ENCODE measurements at regions not wholly inside any gene's neighbourhood (a gene's known extent, or its start where the extent isn't known, plus 50 kb on each side); places are given as distances from the start of the nearest gene placed in this dataset.

- TF ChIP-seq POLR2A (IDR thresholded peaks at IDR 0.05) (no peak), CTCF (IDR thresholded peaks at IDR 0.05) (no peak)
- intact Hi-C loops (cut with DNase I; ENCODE audit: low total_unique reads) = no loop called here
- 69 to 81% methylated on average over 4 of the region's 4 CpGs for WGBS, 2 donors
- H3K4me3 ChIP-seq (ENCODE audit: low read depth, poor library complexity, severe bottlenecking) = no peak overlapping the region
- no peak for DNase-seq (ENCODE audit: low spot score in 2 of 2)
These were observed 713.1 kb downstream of the DCDC2C start for GRCh38 chr2:4416431-4416830.

GRCh38 chr2:4417771-4418170 lies 714.4 kb downstream of the DCDC2C start:
- WGBS, 2 donors = 90 to 92% methylated on average over 6 of the region's 6 CpGs
- no peak overlapping the region for H3K4me3 ChIP-seq (ENCODE audit: low read depth, poor library complexity, severe bottlenecking)
- intact Hi-C loops (cut with DNase I; ENCODE audit: low total_unique reads) = no loop called here
- no peak for DNase-seq (ENCODE audit: low spot score in 2 of 2)
- TF ChIP-seq POLR2A (IDR thresholded peaks at IDR 0.05) (no peak), CTCF (IDR thresholded peaks at IDR 0.05) (no peak)

- 45 to 61% methylated on average over 3 of the region's 3 CpGs for WGBS, 2 donors
- DNase-seq (ENCODE audit: low spot score in 2 of 2) = no peak
- no peak for TF ChIP-seq POLR2A (IDR thresholded peaks at IDR 0.05)
- no peak for TF ChIP-seq CTCF (IDR thresholded peaks at IDR 0.05)
- H3K4me3 ChIP-seq (ENCODE audit: low read depth, poor library complexity, severe bottlenecking) = no peak overlapping the region
- intact Hi-C loops (cut with DNase I; ENCODE audit: low total_unique reads) = no loop called here
These were observed 716.7 kb downstream of the DCDC2C start for GRCh38 chr2:4420032-4420431.

- no peak for TF ChIP-seq CTCF (IDR thresholded peaks at IDR 0.05)
- no peak for TF ChIP-seq POLR2A (IDR thresholded peaks at IDR 0.05)
- intact Hi-C loops (cut with DNase I; ENCODE audit: low total_unique reads) = no loop called here
- DNase-seq (ENCODE audit: low spot score in 2 of 2) = no peak
- WGBS, 2 donors = 87 to 89% methylated on average over 6 of the region's 6 CpGs
- H3K4me3 ChIP-seq (ENCODE audit: low read depth, poor library complexity, severe bottlenecking) = no peak overlapping the region
These were observed 720.8 kb downstream of the DCDC2C start for GRCh38 chr2:4424153-4424552.

GRCh38 chr2:4427083-4427482 lies 723.7 kb downstream of the DCDC2C start:
- intact Hi-C loops (cut with DNase I; ENCODE audit: low total_unique reads) = no loop called here
- WGBS, 2 donors = 66 to 73% methylated on average over 5 of the region's 5 CpGs
- TF ChIP-seq POLR2A (IDR thresholded peaks at IDR 0.05) (no peak), CTCF (IDR thresholded peaks at IDR 0.05) (no peak)
- no peak overlapping the region for H3K4me3 ChIP-seq (ENCODE audit: low read depth, poor library complexity, severe bottlenecking)
- no peak for DNase-seq (ENCODE audit: low spot score in 2 of 2)

GRCh38 chr2:4445821-4446220 lies 742.4 kb downstream of the DCDC2C start:
- TF ChIP-seq POLR2A (IDR thresholded peaks at IDR 0.05) (no peak), CTCF (IDR thresholded peaks at IDR 0.05) (no peak)
- H3K4me3 ChIP-seq (ENCODE audit: low read depth, poor library complexity, severe bottlenecking) = no peak overlapping the region
- intact Hi-C loops (cut with DNase I; ENCODE audit: low total_unique reads) = no loop called here
- WGBS, 2 donors = 64 to 66% methylated on average over 8 of the region's 8 CpGs
- DNase-seq (ENCODE audit: low spot score in 2 of 2) = no peak

Measured in lower leg skin (tissue), 4 donors.